HG02678 (cell line): ENCODE measurements at regions not wholly inside any gene's neighbourhood (a gene's known extent, or its start where the extent isn't known, plus 50 kb on each side); places are given as distances from the start of the nearest gene placed in this dataset.

Experiments used
- ATAC-seq: cut with Tn5 transposase; IDR thresholded peaks from one replicate; pipeline ENCODE4 v1.9.1; 2021; ENCODE audit warnings: mild to moderate bottlenecking, moderate library complexity; ENCODE audit not compliant: unreplicated experiment

DNA sequence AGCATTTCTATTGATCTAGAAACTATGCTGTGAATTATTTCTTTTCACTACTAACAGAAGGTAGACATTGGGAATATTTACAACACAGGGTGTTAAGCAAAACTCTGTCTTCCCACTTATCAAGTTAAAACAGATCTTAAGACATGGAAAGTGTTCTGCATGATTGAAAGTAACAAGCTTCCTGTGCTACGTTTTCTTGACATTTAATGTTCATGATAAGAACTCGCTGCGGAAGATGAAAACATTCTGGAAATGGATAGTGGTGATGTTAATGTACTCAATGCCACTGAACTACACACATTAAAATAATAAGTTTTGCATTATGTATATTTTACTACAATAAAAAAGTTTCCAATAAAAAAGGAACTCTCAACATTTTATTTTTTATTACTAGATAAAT, 74.4 kb upstream of the SCN7A start:
- ATAC-seq = no peak

DNA sequence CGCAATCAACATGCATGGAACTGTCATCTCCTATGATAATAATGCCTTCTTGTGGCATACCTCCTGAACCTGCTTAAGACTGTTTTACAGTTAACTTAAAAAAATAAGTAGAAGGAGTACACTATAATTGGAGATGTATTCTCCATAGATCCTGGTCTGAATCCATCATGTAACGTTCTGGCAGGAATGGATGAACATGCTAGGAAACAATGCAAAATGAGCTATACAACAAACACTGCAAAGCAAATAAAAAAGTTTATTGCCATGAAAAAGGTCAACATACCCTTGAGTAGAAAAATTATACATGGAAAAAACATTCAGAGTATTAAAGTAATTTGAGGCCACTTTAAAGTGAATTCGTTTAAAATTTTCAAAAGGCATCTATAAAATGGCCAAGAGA, 71.5 kb upstream of the SCN7A start:
- ATAC-seq = no peak

DNA sequence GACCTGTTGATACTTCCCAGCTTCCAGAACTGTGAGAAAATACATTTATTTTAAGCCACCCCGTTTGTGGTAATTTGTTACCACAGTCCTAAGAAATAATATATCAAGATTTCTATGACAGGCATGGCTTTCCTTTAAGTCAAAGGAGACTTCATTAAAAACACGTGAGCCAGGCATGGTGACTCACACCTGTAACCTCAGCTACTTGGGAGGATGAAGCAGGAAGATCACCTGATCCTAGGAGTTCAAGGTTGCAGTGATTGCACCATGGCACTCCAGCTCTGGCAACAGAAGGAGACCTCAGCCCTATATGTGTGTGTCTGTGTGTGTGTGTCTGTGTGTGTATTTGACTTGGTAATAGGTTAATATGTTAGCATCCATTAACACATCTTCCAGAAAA, 69.8 kb upstream of the SCN7A start:
- no peak for ATAC-seq

DNA sequence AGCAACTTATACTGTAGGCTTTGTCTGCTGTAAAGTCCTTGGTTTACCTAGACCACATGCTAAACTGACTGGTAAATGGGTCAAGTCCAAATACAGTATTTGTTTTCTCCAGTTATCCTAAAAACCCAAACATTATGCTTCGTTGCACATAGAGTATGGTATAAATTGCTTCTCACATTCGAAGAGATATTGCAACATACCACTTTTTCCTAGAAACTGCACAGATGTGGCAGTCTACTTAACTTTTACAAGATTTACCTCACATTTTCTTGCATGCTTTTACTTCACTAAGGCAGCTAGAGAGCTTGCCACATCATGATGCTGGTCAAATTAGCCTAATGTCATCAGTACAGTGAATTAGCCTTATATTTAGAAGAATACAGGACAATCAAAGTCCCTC, 66.0 kb upstream of the SCN7A start:
- ATAC-seq = no peak

DNA sequence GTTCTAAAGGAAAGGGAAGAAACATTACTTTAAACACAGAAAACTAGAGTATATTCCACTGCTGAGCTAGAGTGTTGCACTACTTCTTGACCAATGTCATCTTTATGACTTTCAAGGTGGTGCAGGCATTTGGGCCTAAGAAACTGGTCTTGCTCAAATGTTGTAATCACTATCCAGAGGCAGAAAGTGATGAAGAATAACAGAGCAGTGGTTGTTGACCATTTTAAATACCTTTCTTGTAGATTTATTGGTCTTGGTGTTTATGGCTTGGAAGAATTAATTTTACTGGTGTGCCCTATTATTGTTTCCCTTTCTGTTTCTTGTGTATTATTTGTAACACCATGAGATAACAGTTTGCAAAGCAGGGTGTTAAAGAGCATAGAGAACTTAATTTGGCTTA, 56.9 kb upstream of the SCN7A start:
- no peak for ATAC-seq

DNA sequence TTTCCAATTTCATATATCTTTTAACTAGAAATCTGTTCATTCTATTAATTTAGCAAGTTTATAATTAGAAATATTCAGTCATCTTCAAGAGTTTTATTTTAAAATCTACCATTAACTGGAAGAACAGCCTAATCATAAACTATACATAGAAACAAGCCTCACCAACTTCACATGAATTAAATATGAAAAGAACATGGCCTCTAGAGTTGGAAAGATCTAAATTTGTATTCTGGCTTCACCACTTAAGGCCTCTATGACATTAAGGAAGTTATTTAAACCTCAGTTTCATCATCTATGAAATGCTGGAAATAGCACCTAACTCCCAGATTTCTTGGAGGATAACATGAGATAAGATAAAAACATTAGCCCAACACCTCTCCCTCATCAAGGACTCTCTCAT, 51.4 kb upstream of the SCN7A start:
- no peak for ATAC-seq
